Endothelial cell of umbilical vein (primary cell): ENCODE measurements at regions not wholly inside any gene's neighbourhood (a gene's known extent, or its start where the extent isn't known, plus 50 kb on each side); places are given as distances from the start of the nearest gene placed in this dataset.

Experiments
- BruUV-seq: library from RNA; stranded (reverse); fragments of 400-500 nt; replicated peaks from 2 replicates; lab custom pipeline; 2021; lab: Mats Ljungman, UMichigan
- CTCF ChIA-PET: fragments of 300-600, 350-600 bp; sonication (Branson Sonifier 250); formaldehyde crosslinking; loops from one replicate; lab custom pipeline; 2021; ENCODE audit warnings: antibody characterized with exemption, inconsistent platforms; lab: Charles Lee
- POLR2A ChIA-PET: fragments of 300-600, 350-600 bp; sonication (Branson Sonifier 250); formaldehyde crosslinking; loops from one replicate; lab custom pipeline; 2021; ENCODE audit warnings: antibody characterized with exemption, inconsistent platforms; lab: Charles Lee
- DNase-seq: peaks from one replicate; pipeline ENCODE4 v3.0.0-alpha.2; 2011; ENCODE audit warnings: low read depth, low spot score
- FAIRE-seq: peaks from 2 replicates; lab custom pipeline; 2011; peaks lifted over from hg19 to GRCh38; lab: Jason Lieb, UNC
- H2AFZ ChIP-seq: 2 replicates; pipeline ENCODE4 v1.6.0; 2012; ENCODE audit warnings: low read depth, low read length, control low read depth, inconsistent platforms
- H3K27ac ChIP-seq: 2 replicates; pipeline ENCODE4 v1.5.1; 2011; ENCODE audit warnings: low read depth, mild to moderate bottlenecking, control low read depth, low read length, moderate library complexity; ENCODE audit not compliant: insufficient read depth
- H3K27me3 ChIP-seq, 2 experiments: 2 replicates each; pipeline versions ENCODE4 v1.6.0 to v1.6.1; 2011; ENCODE audit warnings: low read length in 2 of 2, mixed read lengths in 1 of 2; ENCODE audit not compliant: control insufficient read depth in 2 of 2, insufficient read depth in 2 of 2
- H3K36me3 ChIP-seq, 2 experiments: 2 replicates in 1 of 2; 3 replicates in 1 of 2; pipeline ENCODE4 v1.5.1; 2011; ENCODE audit warnings: low read length in 2 of 2, mild to moderate bottlenecking in 1 of 2, moderate library complexity in 1 of 2; ENCODE audit not compliant: control insufficient read depth in 2 of 2, insufficient read depth in 2 of 2; ENCODE audit errors: extremely low read depth in 1 of 2
- H3K4me1 ChIP-seq: 3 replicates; pipeline ENCODE4 v1.5.1; 2011; ENCODE audit warnings: mild to moderate bottlenecking, low read length; ENCODE audit not compliant: control insufficient read depth, insufficient read depth; ENCODE audit errors: extremely low read depth
- H3K4me2 ChIP-seq: 2 replicates; pipeline ENCODE4 v1.6.1; 2011; ENCODE audit warnings: low read length, control low read depth, mixed read lengths; ENCODE audit not compliant: insufficient read depth
- H3K4me3 ChIP-seq, 3 experiments: fragments of 200-600 bp in 1 of 3; sonication (generic), shearing (Covaris generic) in 1 of 3; replicated peaks in 1 of 3; 2 replicates each; pipeline ENCODE4 v1.5.1; 2011 to 2016; ENCODE audit warnings: control low read depth in 3 of 3, low read length in 3 of 3, mild to moderate bottlenecking in 2 of 3, inconsistent platforms in 1 of 3, low read depth in 1 of 3, moderate library complexity in 1 of 3; ENCODE audit not compliant: insufficient read depth in 1 of 3
- H3K79me2 ChIP-seq: 2 replicates; pipeline ENCODE4 v1.6.0; 2012; ENCODE audit warnings: low read length, inconsistent platforms; ENCODE audit not compliant: control insufficient read depth, insufficient read depth
- H3K9ac ChIP-seq: replicated peaks from 2 replicates; pipeline ENCODE3; 2011; ENCODE audit warnings: low read length, control low read depth; ENCODE audit not compliant: insufficient read depth; ENCODE audit errors: extremely low read depth
- H3K9me1 ChIP-seq: replicated peaks from 3 replicates; pipeline ENCODE4 v1.6.0; 2011; ENCODE audit warnings: mild to moderate bottlenecking, low read length; ENCODE audit not compliant: control insufficient read depth, insufficient read depth; ENCODE audit errors: extremely low read depth
- H3K9me3 ChIP-seq: replicated peaks from 2 replicates; pipeline ENCODE4 v1.5.1; 2012; ENCODE audit warnings: low read length, inconsistent platforms; ENCODE audit not compliant: control insufficient read depth, insufficient read depth
- H4K20me1 ChIP-seq: replicated peaks from 2 replicates; pipeline ENCODE3; 2011; ENCODE audit warnings: mild to moderate bottlenecking, low read length; ENCODE audit not compliant: control insufficient read depth, insufficient read depth; ENCODE audit errors: extremely low read depth
- GATA2 ChIP-seq: IDR thresholded peaks from 2 replicates; pipeline ENCODE4 v1.7.0; 2011; ENCODE audit warnings: low read depth, mild to moderate bottlenecking, moderate library complexity, mixed read lengths, low read length; ENCODE audit not compliant: insufficient read length, insufficient read depth
- MYC ChIP-seq: IDR thresholded peaks from one replicate; pipeline ENCODE4 v1.6.1; 2011; ENCODE audit warnings: mild to moderate bottlenecking, low read depth, low read length
- dilution Hi-C: fragments of 300-500 bp; cut with MboI; formaldehyde crosslinking; loops from one replicate; pipeline ENCODE4 v1.15.0; 2019; ENCODE audit warnings: low sequenced_read_pairs; ENCODE audit not compliant: extremely low pct_ligation_motif_present
- intact Hi-C: fragments of 100-400 bp; cut with micrococcal nuclease; formaldehyde crosslinking; loops from one replicate; pipeline ENCODE4 v1.10.0; 2022
- TF ChIP-seq, protein P1 (sequence below), 2 donors: IDR thresholded peaks; 1 replicate in 1 of 2; 2 replicates in 1 of 2; pipeline ENCODE4 v1.5.1; 2011; ENCODE audit warnings: low read length in 2 of 2, mild to moderate bottlenecking in 2 of 2, moderate library complexity in 2 of 2, control low read depth in 1 of 2, inconsistent platforms in 1 of 2, low read depth in 1 of 2; ENCODE audit not compliant: insufficient read depth in 1 of 2; ENCODE audit errors: extremely low read depth in 1 of 2

DNA sequence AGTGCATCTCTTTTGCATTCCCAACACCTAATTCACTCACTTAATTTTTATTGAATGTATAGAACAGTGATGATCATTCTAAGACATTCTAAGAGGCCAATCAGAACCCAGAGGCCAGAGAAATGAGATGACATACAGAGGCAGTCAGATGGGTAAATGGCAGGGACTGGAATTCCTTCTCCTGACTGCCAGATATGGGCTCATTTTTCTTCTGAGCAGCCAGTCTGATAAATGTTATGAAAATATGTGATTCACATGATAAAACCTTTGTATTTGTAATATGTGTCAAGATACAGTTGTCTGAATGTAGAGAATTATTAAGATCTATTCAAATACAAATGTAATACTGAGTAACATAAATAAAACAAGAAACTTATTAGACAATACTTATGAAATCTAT, 277.8 kb downstream of the EPM2A start:
- Histone ChIP-seq H2AFZ (no peak overlapping the region), H3K9ac (no peak overlapping the region), H3K4me2 (no peak overlapping the region), H3K27ac (no peak overlapping the region), H3K4me1 (no peaks in the 10 kb centered on the region), H3K9me3 (no peaks in the 10 kb centered on the region), H3K4me3 (no peak overlapping the region), H4K20me1 (no peaks in the 10 kb centered on the region), H3K9me1 (no peaks in the 10 kb centered on the region), H3K27me3 (no peaks in the 10 kb centered on the region), H3K36me3 (no peaks in the 10 kb centered on the region), H3K79me2 (no peaks in the 10 kb centered on the region)
- CTCF ChIA-PET: no interaction called here
- no peak for TF ChIP-seq GATA2
- TF ChIP-seq, protein P1, sequence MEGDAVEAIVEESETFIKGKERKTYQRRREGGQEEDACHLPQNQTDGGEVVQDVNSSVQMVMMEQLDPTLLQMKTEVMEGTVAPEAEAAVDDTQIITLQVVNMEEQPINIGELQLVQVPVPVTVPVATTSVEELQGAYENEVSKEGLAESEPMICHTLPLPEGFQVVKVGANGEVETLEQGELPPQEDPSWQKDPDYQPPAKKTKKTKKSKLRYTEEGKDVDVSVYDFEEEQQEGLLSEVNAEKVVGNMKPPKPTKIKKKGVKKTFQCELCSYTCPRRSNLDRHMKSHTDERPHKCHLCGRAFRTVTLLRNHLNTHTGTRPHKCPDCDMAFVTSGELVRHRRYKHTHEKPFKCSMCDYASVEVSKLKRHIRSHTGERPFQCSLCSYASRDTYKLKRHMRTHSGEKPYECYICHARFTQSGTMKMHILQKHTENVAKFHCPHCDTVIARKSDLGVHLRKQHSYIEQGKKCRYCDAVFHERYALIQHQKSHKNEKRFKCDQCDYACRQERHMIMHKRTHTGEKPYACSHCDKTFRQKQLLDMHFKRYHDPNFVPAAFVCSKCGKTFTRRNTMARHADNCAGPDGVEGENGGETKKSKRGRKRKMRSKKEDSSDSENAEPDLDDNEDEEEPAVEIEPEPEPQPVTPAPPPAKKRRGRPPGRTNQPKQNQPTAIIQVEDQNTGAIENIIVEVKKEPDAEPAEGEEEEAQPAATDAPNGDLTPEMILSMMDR (IDR thresholded peaks at IDR 0.05; ENCODE audit: extremely low read depth in 1 of 2, insufficient read depth in 1 of 2, low read depth in 1 of 2, low read length in 2 of 2): no peak
- BruUV-seq: no TSS peak
- intact Hi-C loops (no loop called here), dilution Hi-C loops (no loop called here)
- POLR2A ChIA-PET: no interaction called here
- DNase-seq (no peak), FAIRE-seq (no peak)

DNA sequence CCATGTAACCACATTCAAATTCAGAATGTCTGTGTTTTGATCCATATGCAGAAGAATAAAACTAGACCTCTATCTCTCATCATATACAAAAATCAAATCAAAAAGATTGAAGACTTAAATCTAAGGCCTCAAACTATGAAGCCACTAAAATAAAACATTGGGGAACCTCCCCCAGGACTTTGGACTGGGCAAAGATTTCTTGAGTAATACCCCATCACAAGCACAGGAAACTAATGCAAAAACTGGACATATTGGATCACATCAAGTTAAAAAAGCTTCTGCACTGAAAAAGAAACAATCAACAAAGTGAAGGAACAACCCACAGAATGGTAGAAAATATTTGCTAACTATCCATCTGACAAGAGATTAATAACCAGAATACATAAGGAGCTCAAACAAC, 266.8 kb downstream of the EPM2A start:
- H3K27ac ChIP-seq: no peak overlapping the region
- BruUV-seq: no TSS peak
- CTCF ChIA-PET: interaction anchor here (0.7 kb wide), 1 partner anchor 15 kb away, joined by 3 read pairs; no protein-coding TSS in a partner anchor
- POLR2A ChIA-PET: no interaction called here
- no peaks in the 10 kb centered on the region for H3K4me1 ChIP-seq
- DNase-seq: no peak
- no peaks in the 10 kb centered on the region for H3K9me1 ChIP-seq
- no peaks in the 10 kb centered on the region for H4K20me1 ChIP-seq
- no peaks in the 10 kb centered on the region for H3K27me3 ChIP-seq
- dilution Hi-C loops (no loop called here), intact Hi-C loops (no loop called here)
- no peak overlapping the region for H3K9ac ChIP-seq
- no peaks in the 10 kb centered on the region for H3K79me2 ChIP-seq
- no peak for FAIRE-seq
- no peak overlapping the region for H3K4me3 ChIP-seq
- H3K36me3 ChIP-seq: no peaks in the 10 kb centered on the region
- H2AFZ ChIP-seq: no peak overlapping the region
- H3K4me2 ChIP-seq: no peak overlapping the region
- no peak for TF ChIP-seq MYC
- H3K9me3 ChIP-seq: no peaks in the 10 kb centered on the region
